VCaP (cell line): ENCODE measurements at regions not wholly inside any gene's neighbourhood (a gene's known extent, or its start where the extent isn't known, plus 50 kb on each side); places are given as distances from the start of the nearest gene placed in this dataset.

Experiments
- H3K27ac ChIP-seq: fragments of 450-650 bp; 2 replicates; pipeline ENCODE4 v1.5.1; 2017
- CTCF ChIP-seq: fragments of 450-650 bp; conservative IDR thresholded peaks from 2 replicates; pipeline ENCODE4 v1.5.1; 2017; ENCODE audit warnings: mild to moderate bottlenecking, moderate library complexity

- TF ChIP-seq CTCF = no peak
- peak overlapping the region; percentile 87 for H3K27ac ChIP-seq
Measured at GRCh38 chr3:117045143-117045542, 335.6 kb downstream of the TUSC7 start.

GRCh38 chr3:117047951-117048705, 338.5 kb downstream of the TUSC7 start:
- no peak for TF ChIP-seq CTCF
- peak overlapping the region; percentile 87 for H3K27ac ChIP-seq

GRCh38 chr3:117052395-117052794, 342.8 kb downstream of the TUSC7 start:
- TF ChIP-seq CTCF = no peak
- no peak overlapping the region for H3K27ac ChIP-seq

- TF ChIP-seq CTCF = no peak
- peak overlapping the region; percentile 44; the same call in 1 of the 2 replicates for H3K27ac ChIP-seq
Measured at GRCh38 chr3:117054556-117054955, 345.0 kb downstream of the TUSC7 start.

GRCh38 chr3:117056946-117057345, 347.4 kb downstream of the TUSC7 start:
- peak overlapping the region; percentile 4; the same call in 1 of the 2 replicates for H3K27ac ChIP-seq

- TF ChIP-seq CTCF = peak; percentile 76
- peak overlapping the region; percentile 89 for H3K27ac ChIP-seq
Measured at GRCh38 chr3:117059067-117059955, 349.7 kb downstream of the TUSC7 start.

- no peak for TF ChIP-seq CTCF
- H3K27ac ChIP-seq = peak overlapping the region; percentile 89
Measured at GRCh38 chr3:117059956-117060270, 350.3 kb downstream of the TUSC7 start.

GRCh38 chr3:117063930-117064329, 354.4 kb downstream of the TUSC7 start:
- no peak overlapping the region for H3K27ac ChIP-seq
- no peak for TF ChIP-seq CTCF
